Suprapubic skin (tissue), 4 donors: ENCODE measurements at regions not wholly inside any gene's neighbourhood (a gene's known extent, or its start where the extent isn't known, plus 50 kb on each side); places are given as distances from the start of the nearest gene placed in this dataset.

ENCODE experiments used
- CTCF ChIP-seq, 2 donors: fragments of 200-600 bp in 1 of 2; fragments of 450-650 bp in 1 of 2; sonication (generic) in 1 of 2; IDR thresholded peaks; one replicate each; pipeline ENCODE4 v1.5.1; 2016 to 2019; ENCODE audit warnings: antibody characterized with exemption in 2 of 2, mild to moderate bottlenecking in 1 of 2, moderate library complexity in 1 of 2
- EP300 ChIP-seq: sonication (generic); formaldehyde crosslinking; IDR thresholded peaks from one replicate; pipeline ENCODE4 v1.6.1; 2017; ENCODE audit warnings: antibody characterized with exemption
- POLR2A ChIP-seq, 2 donors: fragments of 450-650 bp; IDR thresholded peaks; one replicate each; pipeline ENCODE4 v1.6.1; 2017; ENCODE audit warnings: antibody characterized with exemption in 2 of 2, mild to moderate bottlenecking in 2 of 2, moderate library complexity in 2 of 2
- POLR2AphosphoS5 ChIP-seq, 3 donors: sonication (generic); formaldehyde crosslinking; IDR thresholded peaks; one replicate each; pipeline ENCODE4 v1.6.1; 2017; ENCODE audit warnings: antibody characterized with exemption in 3 of 3

- TF ChIP-seq POLR2AphosphoS5 (IDR thresholded peaks at IDR 0.05) (no peak), CTCF (IDR thresholded peaks at IDR 0.05) (no peak), POLR2A (IDR thresholded peaks at IDR 0.05) (no peak), EP300 (no peak)
Observed at GRCh38 chr14:42719391-42719790, 1112.7 kb downstream of the LRFN5 start.
